Left forelimb (tissue), 1 donor: ENCODE measurements at regions not wholly inside any gene's neighbourhood (a gene's known extent, or its start where the extent isn't known, plus 50 kb on each side); places are given as distances from the start of the nearest gene placed in this dataset.
"Not testable (repeated sequence)": the region's sequence is repeated elsewhere in the genome, so short reads cannot be mapped to it uniquely, and the experiment has no call there.

Experiments used
- DNase-seq: peaks from one replicate; pipeline ENCODE4 v3.0.0-alpha.2; 2018; ENCODE audit warnings: low spot score

DNA sequence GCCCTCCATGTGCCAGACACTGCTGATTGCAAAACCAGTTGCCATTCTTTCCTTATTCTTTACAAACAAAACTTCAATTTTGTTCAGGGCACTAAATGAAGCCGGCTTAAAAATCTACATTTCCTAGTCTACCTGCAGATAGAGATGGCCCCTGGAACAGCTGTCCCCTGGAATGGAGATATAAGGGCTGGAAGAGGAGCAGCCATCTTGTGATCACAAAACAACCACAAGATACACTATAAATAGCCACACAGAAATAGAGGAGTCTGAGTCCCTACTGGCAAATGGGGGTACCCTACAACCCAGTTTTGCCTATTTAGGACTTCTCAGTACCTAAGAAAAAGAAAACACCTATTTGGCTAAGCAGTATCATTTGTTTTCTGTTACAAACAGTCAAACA, 115.9 kb upstream of the BEND6 start:
- DNase-seq, result no peak

DNA sequence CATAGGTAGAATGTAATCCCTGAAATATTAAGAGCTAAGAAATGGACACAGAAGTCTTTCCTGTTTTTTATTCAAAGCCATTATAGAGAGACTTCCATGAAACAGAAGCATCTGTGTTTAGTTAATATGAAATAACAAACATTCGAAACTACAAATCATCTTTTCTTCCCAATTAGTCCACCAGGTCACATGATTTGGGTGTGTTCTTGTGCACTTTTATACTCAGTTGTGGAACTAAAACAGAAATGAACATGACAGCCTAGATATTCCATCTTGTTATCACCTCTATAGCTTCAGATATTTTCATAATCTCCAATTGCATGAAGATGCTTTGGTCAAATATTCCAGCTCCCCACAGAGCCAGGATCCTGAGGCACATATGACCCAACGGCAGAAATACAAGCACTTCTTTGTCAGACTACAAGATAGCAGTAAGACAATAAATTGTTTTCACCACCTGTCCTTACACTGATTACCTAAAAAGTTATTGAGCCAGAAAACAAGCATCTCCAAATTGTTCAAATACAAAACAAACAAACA, 116.8 kb upstream of the BEND6 start:
- DNase-seq, result no peak

DNA sequence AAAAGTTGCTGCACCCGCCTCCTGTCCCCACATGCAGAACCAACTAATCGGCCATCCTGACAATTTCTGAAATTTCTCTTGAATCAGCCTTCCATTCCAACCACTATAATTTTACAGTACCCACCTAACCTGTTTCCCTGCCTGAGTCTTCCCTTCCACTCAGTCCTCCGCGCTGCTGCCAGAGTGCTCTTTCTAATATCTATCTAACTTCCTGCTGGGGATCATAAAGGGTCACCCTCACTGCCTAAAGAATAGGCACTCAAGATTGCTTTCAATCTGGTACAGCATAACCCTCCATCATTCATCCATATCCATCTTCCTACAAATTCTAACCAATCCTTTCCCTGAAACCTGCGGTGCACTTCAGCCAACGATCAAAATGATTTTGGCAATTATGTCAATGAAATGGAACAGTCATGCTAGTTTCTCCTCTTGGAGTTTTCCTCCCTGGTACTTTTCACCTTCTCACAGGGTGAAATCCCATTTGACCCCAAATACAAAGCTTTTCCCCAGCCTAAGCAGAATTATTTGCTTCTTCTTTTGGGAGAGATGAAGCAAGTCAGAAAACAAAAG, 117.5 kb upstream of the BEND6 start:
- no peak for DNase-seq

DNA sequence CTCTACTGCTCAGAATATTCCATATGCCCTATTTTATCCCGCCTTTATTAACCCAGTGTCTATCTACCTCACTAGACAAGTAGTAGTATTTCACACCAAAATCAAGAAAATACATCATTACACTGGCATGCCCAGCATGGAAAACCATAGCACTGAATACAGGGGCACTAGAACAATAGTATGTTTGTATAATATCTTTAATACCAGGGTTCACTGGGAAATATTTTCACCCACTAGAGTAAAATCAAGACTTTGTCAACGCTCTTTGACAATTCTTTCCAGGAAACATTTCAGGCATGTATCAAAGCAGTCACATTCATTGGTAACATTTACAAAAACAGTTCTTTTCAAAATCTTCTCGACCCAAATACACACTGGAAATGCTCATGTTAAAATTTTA, 119.3 kb upstream of the BEND6 start:
- no peak for DNase-seq

DNA sequence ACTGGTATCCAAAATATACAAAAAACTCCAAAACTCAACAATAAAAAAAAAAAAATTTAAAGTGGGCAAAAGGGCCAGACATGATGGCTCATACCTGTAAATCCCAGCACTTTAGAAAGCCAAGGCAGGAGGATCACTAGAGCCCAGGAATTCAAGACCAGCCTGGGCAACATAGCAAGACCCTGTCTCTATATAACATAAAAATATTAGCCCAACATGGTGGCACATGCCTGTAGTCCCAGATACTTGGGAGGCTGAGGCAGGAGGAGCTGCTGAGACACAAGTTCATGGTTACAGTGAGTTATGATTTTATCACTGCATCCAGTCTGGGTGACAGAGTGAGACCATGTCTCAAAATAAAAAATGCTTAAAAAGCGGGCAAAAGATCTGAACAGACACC, 121.0 kb upstream of the BEND6 start:
- no peak for DNase-seq

DNA sequence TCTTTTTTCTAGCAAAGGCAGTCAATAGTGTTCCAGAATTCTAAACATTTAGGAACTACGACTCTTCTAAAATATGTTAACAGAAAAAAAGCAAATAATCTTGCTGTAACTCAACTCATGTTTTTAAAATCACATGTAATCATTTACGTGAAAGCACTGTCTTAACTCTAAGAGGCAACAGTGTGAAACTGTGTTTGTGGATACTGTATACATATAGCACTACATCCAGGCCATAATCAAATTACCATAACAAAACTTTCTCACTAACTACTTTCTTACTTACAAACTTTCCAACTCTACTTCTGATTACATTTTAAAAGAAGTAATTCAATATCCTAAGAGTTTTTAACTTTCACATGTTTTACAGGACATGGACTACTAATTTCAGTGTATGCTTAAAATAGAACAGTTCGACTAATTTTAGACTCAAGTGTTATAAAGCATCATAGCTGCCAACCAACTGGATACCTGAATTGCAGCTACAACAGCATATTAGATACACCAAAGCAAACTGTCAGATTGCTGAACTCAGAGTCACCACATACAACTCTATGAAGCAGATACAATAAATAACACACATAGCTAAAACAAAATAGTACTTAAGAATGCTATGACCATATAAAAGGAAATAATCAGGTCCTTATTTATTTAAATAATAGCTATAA, 121.6 kb upstream of the BEND6 start:
- no peak for DNase-seq

DNA sequence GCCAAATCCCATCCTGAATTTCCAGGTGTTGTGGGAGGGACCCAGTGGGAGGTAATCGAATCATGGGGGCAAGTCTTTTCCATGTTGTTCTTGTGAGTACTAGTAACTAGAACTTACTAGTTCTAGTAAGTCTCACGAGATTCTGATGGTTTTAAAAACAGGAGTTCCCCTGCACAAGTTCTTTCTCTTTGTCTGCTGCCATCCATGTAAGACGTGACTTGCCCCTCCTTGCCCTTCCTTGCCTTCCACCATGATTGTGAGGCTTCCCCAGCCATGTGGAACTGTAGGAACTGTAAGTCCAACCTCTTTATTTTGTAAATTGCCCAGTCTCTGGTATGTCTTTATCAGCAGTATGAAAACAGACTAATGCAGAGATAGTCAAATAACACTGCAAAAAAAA, 122.7 kb upstream of the BEND6 start:
- DNase-seq, result no peak

DNA sequence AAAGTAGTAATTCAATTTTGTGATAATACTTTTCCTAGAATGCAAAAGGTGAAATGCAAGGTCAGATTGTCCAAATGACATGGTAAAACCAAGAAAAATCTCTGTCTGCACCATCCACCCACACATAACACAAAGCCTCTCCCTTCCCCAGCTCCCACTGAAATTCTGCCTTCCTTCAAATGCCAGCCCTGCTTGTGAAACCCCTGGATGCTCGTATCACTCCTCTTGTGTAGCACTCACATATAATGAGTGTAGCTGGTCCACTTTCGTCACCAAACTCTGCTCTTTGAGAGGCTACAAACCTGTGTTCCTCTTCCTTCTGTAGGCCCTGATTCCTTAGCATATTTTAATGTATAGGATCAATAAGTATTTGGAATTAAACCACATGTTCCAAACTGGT, 123.6 kb upstream of the BEND6 start:
- no peak for DNase-seq

DNA sequence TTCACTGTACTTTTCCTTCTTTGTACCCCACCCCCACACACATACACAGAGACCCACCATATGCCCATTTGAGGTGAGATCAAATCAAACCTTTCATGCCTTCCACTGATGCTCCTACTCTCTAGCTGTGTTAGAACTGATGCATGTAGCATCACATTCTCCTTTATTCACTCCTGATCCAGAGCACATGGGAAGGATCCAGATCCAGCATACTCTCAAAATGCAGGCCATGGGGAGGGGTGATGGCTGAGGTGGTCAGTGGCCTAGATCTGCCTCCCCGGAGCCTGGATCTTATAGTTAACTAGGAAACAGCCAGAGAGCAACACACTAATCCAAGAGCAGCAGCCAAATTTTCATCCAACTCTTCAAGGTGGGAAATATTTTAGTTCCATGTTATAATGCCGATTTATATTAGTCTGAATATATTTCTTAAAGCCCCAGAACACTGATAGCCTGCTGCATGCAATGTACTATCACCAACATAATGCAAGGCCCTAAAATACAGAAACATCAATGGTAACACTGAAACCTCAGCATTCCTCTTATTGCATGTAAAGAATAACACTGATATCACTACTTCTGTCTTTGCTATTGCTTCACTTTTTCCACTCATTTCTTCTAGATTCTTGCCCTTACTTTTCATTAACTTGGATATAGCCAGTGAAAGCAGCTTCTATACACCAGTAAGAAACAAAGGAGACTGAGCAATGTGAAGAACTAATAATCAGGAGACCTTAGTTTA, 126.8 kb upstream of the BEND6 start:
- no peak for DNase-seq

DNA sequence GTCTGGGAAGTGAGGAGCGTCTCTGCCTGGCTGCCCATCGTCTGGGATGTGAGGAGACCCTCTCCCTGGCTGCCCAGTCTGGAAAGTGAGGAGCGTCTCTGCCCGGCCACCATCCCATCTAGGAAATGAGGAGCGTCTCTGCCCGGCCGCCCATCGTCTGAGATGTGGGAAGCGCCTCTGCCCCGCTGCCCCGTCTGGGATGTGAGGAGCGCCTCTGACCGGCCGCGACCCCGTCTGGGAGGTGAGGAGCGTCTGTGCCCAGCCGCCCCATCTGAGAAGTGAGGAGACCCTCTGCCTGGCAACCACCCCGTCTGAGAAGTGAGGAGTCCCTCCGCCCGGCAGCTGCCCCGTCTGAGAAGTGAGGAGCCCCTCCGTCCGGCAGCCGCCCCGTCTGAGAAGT, 130.5 kb upstream of the BEND6 start:
- DNase-seq, result not testable (repeated sequence)

DNA sequence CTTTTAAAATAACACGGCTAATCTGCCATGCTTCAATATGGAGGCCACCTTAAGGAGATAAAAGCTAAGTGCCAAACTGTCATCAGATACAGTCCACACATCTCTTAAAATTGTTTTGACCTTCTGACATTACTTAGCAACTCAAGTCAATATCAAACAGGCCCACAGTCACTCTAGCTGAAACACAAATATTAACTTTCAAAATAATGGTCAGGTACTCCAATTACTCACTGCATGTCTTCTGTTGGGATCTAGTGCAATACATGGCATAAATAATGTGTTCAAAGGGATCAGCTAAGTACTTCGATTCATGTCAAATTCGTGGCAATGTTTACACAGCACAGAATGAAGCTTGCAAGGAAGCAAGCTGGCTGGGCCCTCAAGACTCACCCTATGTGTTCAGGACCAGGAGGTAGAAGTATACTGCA, 133.9 kb upstream of the BEND6 start:
- DNase-seq, result no peak

DNA sequence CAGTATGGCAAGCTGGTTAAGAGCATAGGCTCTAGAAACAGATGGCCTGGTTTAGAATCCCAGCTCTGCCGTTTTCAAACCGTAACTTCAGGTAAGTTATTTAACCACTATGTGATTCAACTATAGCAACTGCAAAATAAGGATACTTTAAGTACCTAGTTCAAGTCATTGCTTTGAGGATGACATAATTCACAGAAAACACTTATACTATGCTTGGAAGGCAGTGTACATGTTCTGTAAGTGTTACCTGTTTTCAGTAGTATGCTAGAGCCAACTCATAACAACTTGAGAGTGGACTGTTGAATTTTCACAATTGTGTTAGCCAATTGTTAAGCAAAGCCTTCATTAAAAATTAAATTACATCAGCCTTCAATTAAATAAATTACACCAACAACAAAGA, 134.8 kb upstream of the BEND6 start:
- DNase-seq, result no peak

DNA sequence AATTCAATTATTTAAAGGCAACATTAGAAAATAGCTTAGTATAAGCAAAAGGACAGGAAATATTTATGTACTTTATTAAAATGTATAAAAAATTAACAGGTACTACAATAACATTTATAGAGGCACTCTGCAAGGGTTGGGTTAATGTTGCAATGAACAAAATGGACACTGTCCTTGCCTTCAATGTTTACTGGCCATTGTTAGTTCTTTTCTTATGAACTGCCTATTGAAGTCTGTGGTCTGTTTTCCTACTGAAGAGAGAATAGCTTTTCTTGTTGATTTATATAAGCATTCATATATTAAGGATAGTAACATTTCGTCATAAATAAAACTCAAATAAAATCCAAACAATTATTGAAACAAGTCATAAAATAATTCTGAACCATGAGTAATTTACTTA, 135.3 kb upstream of the BEND6 start:
- no peak for DNase-seq

DNA sequence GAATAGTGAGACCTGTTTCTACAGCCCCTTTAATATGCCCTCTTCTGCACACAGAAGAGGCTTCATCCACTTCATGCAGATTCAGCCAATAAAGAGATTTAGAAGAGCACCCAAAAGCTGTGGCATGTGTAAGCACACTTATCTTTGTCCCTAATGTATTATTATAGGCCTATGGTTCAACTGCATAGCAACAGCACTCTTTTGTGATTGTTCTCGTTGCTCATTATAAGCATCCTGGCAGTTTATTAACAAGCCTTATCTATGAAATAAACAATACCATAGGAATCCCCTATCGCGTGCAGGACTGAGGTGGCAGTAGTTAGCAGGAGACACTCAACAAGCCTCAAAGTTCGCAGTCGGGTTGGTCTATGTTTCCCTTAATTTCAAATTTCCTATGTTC, 138.5 kb upstream of the BEND6 start:
- DNase-seq, result no peak

DNA sequence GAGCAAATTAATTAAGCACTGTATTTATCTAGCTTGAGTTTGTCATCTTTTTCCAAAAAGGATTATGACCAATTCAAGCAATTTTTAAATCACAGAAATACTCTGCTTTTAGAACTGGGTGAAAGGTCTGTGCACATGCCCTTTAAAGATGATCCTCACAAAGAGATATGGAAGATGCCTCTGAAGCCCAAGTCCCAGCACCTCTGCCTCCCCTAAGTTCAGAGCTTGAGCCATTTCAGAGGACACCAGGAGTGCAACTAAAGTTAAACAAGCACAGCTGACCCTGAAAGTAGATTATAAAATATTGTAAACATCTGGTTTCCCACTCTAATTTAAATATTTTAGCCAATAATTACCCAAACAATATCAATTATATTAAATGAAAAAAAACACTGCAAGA, 139.5 kb upstream of the BEND6 start:
- no peak for DNase-seq

DNA sequence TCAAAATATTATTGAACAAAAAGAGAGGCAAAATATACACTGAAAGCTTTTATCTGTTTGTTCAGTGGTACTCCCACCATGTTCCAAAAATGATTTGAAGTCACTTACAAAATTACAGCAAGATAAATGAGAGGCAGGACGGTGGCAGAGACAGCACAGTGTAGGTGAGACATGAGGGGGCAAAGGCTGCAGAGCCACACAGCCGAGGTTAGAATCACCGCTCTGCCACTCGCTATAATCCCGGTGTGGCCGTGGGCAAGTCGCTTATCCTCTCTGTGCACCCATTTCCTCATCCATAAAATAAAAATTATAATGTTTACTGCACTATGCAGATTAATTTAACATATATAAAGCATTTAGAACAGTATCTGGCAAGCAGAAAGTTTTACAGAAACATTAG, 140.1 kb upstream of the BEND6 start:
- no peak for DNase-seq

DNA sequence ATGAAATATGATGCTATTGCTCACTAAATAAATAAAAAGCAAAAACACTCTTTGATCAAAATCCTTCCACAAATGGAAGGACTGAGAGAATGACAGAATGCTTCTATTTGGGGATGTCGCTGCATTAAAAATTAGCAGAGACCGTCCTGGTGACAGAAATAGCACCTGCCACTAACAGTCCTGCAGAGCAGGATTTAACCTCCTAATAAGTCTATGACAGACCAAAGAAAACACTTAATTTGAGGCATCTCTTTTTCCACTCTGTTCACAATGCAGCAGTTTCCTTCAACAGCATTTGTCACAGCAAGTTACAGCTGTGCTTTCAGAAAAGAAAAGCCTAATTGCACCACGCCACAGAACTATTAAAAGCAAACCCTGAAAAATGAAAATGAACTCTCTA, 140.6 kb upstream of the BEND6 start:
- DNase-seq, result no peak

DNA sequence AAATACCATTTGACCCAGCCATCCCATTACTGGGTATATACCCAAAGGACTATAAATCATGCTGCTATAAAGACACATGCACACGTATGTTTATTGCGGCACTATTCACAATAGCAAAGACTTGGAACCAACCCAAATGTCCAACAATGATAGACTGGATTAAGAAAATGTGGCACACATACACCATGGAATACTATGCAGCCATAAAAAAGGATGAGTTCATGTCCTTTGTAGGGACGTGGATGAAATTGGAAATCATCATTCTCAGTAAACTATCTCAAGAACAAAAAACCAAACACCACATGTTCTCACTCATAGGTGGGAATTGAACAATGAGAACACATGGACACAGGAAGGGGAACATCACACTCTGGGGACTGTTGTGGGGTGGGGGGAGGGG, 142.1 kb upstream of the BEND6 start:
- DNase-seq, result not testable (repeated sequence)

DNA sequence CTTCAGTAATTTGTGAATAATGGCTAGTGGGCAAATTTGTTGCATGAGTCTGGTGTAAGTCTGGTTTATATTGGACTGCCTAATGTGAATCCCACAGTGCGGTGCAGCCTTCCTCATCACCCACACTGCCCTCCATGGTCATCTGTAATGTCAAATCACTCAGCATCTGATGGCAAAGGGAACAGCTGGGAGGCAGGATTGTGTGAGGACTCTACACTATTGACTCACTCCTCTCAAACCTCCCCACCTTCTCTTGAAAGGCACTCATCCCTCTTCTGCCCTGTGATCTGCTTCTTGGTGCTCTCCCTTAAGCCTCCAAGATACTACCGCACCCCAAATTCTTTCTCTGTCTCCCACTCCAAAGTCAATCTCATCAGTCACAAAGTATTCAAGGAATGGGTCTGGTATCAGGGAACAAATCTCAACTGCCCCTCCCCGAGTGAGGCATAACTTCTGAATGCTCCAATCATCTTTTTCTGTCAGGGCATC, 146.0 kb upstream of the BEND6 start:
- DNase-seq, result no peak

DNA sequence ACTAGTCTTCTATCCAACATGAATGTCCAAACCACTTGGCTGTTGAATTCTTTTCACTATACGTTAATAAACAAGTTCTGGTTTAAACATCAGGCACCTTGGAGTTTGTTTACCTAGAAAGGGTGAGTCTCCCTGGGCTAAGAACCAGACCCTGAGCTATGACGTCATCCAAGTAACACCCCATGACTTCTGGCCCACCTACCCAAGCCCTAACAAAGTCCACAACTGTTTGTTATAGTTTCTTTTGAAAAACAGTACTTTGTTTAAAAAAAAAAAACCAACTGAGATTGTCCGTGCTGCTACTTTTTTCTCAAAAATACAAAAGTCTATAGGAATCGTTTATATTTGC, 146.9 kb upstream of the BEND6 start:
- DNase-seq, result no peak

DNA sequence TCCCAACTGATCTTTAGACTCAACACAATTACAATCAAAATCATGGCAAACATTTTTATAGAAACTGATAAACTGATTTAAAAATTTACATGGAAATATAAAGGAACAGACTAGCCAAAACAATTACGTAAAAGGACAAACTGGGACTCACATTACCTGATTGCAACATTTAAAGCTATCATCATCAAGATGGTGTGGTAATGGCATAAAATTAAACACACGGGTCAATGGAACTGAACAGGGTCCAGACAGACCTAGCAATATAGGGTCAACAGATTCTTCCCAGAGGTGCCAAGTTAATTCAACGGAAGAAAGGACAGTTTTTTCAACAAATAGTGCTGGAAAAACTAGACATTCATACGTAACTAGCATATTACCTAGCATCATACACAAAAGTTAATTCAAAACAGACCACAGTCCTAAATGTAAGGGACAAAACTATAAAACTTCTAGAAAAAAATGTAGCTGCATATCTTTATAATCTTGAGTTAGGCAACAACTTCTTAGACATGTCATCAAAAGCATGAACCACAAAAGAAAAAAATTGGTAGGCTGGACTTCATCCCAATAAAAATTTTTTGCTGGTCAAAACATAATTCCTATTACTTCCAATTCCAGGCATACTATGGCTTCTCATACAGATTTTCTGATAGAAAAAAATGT, 147.4 kb upstream of the BEND6 start:
- no peak for DNase-seq

DNA sequence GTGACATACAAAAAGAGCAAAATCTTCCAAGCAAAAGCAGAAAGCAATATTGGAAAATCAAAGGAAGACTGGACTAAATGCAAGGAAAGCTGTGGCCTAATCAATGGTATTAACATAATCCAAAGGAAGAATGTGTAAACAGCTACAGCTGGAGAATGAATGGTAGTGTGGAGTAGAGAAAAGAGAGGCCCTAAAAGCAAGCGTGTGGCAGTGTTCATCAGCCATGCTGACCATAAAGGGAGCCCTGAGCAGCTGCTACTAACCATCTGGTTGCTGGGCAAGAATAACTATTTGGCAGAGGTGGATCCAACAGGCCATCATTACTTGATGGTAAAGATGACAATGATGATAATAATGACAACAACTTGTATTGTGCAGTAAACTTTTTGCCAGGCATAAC, 148.5 kb upstream of the BEND6 start:
- DNase-seq, result no peak

DNA sequence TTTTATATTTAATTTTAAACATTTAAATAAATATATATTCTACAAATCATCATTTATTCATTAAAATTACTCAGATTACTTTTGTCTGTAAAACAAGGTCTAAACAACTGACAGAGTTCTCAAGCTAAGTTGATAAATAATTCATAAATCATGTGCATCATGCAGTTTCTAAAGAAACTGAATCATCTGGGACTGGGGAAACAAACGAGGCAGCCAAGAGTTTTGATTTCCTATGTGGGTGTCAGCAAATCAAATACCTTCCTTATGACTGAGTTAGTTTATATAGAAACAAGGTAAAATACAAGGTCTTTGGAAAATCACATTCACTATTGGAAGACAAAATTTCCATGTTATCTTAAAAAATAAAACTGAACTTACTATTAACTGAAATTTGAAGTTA, 149.9 kb upstream of the BEND6 start:
- DNase-seq, result no peak
